Chondrocyte (in vitro differentiated cells): ENCODE measurements at regions not wholly inside any gene's neighbourhood (a gene's known extent, or its start where the extent isn't known, plus 50 kb on each side); places are given as distances from the start of the nearest gene placed in this dataset.

ENCODE experiments used
- DNase-seq: peaks from one replicate; pipeline ENCODE4 v3.0.0; 2021; ENCODE audit warnings: mixed read lengths, low spot score
- H3K27ac Mint-ChIP-seq: one replicate; pipeline ENCODE4 v1.8.0; 2021; ENCODE audit warnings: mild to moderate bottlenecking, moderate library complexity, mixed read lengths; ENCODE audit not compliant: unreplicated experiment
- H3K27me3 Mint-ChIP-seq: 2 replicates; pipeline ENCODE4 v1.8.0; 2021; ENCODE audit warnings: low read depth, mixed read lengths
- H3K36me3 Mint-ChIP-seq: 2 replicates; pipeline ENCODE4 v1.8.0; 2021; ENCODE audit warnings: low read depth, mixed read lengths
- H3K4me1 Mint-ChIP-seq: 2 replicates; pipeline ENCODE4 v1.8.0; 2021; ENCODE audit warnings: low read depth, mild to moderate bottlenecking, mixed read lengths
- H3K4me3 Mint-ChIP-seq: one replicate; pipeline ENCODE4 v1.8.0; 2021; ENCODE audit warnings: mild to moderate bottlenecking, moderate library complexity, mixed read lengths; ENCODE audit not compliant: unreplicated experiment
- H3K9me3 Mint-ChIP-seq: 2 replicates; pipeline ENCODE4 v1.8.0; 2021; ENCODE audit warnings: low read depth, mixed read lengths
- CTCF ChIP-seq: fragments of 200-600 bp; sonication (generic); IDR thresholded peaks from 2 replicates; pipeline ENCODE4 v1.5.0; 2021; ENCODE audit warnings: antibody characterized with exemption, mild to moderate bottlenecking, moderate library complexity

- no peak for TF ChIP-seq CTCF
- no peak for DNase-seq
- no peaks in the 10 kb centered on the region for H3K36me3 Mint-ChIP-seq
- H3K9me3 Mint-ChIP-seq, result no peaks in the 10 kb centered on the region
- H3K4me1 Mint-ChIP-seq, result peaks cover 43% of the 10 kb centered on the region
- H3K27me3 Mint-ChIP-seq, result no peaks in the 10 kb centered on the region
- no peak overlapping the region for H3K4me3 Mint-ChIP-seq
- no peak overlapping the region for H3K27ac Mint-ChIP-seq
Measured at GRCh38 chr4:188197566-188197965, 58.3 kb downstream of the TRIML1 start.

DNA sequence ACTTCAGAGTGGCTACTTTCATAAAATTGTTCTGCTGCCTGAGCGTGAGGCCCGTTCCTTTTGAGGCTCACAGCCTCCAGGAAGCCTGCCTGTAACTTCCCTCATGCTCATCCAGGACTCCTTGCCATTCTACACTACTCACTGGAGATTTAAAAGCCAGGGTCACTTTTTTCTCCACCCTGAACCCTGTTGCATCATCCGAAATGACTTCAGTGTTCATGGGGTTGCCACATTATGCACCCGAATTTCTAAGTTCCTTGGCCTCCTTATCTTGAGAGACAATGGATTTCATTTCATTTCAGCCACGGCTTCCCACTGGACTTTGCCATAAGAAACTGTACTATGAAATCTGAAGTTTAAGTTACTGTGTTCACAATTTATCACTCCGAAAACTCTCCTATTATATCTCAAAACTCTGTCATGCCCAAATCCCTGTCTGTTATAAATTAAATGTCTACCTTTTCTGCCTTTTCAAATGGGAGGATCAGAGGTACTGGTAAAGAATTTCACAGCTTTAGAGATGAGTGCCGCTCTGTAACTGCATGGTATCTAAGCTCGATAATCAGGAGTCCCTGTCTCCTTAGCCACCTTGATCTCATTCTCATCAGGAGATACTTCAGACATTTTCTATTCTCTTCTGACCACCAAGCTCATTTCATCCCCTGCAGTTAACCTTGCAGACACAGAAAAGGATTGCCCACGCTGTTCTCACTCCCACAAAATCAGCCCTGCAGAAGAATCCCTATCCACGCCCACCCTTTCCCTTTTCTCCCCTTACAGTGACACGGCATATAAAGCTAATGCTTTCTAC lies 59.9 kb downstream of the TRIML1 start:
- Mint-ChIP-seq H3K36me3 (peaks cover 1% of the 10 kb centered on the region), H3K9me3 (no peaks in the 10 kb centered on the region), H3K4me3 (peak overlapping the region; percentile 21), H3K4me1 (peaks cover 43% of the 10 kb centered on the region), H3K27ac (peak overlapping the region; percentile 84), H3K27me3 (no peaks in the 10 kb centered on the region)
- DNase-seq, result no peak
- TF ChIP-seq CTCF, result no peak

DNA sequence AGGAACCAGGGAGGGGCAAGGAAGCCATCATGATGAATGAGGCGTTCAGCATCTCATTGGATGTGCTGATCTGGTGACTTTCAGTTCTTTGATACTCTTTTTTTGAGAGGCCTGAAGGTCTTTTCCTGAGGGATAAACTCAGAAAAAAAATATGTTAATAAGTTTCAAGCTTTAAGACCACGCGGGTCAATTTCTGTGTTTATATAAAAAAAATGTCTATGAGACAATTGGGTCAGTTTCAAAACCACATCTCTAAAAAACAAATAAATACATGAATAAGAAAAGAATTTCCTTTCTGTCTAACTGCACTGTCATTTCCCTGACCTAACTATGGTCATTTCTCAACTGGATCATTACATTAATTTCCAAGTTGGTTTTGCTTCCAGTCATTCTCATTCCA lies 62.6 kb downstream of the TRIML1 start:
- no peak for DNase-seq

GRCh38 chr4:188206783-188207182 lies 67.5 kb downstream of the TRIML1 start:
- Mint-ChIP-seq H3K36me3 (peaks cover 1% of the 10 kb centered on the region), H3K9me3 (no peaks in the 10 kb centered on the region), H3K4me1 (peaks cover 4% of the 10 kb centered on the region), H3K27ac (no peak overlapping the region), H3K27me3 (no peaks in the 10 kb centered on the region), H3K4me3 (no peak overlapping the region)
- no peak for DNase-seq
- TF ChIP-seq CTCF, result no peak

More for the DNA sequence above, 62.6 kb downstream of the TRIML1 start:
- Mint-ChIP-seq H3K27me3 (no peaks in the 10 kb centered on the region), H3K27ac (no peak overlapping the region), H3K4me3 (no peak overlapping the region), H3K36me3 (peaks cover 1% of the 10 kb centered on the region), H3K9me3 (no peaks in the 10 kb centered on the region), H3K4me1 (peaks cover 31% of the 10 kb centered on the region)
- TF ChIP-seq CTCF, result no peak

GRCh38 chr4:188214861-188215260 lies 75.6 kb downstream of the TRIML1 start:
- no peak for TF ChIP-seq CTCF
- no peaks in the 10 kb centered on the region for H3K9me3 Mint-ChIP-seq
- H3K27ac Mint-ChIP-seq, result no peak overlapping the region
- H3K4me3 Mint-ChIP-seq, result no peak overlapping the region
- H3K4me1 Mint-ChIP-seq, result no peaks in the 10 kb centered on the region
- no peaks in the 10 kb centered on the region for H3K27me3 Mint-ChIP-seq
- H3K36me3 Mint-ChIP-seq, result no peaks in the 10 kb centered on the region
- DNase-seq, result no peak
